H9 (cell line): ENCODE measurements at regions not wholly inside any gene's neighbourhood (a gene's known extent, or its start where the extent isn't known, plus 50 kb on each side); places are given as distances from the start of the nearest gene placed in this dataset.

Experiments
- DNase-seq: peaks from one replicate; pipeline ENCODE4 v3.0.0-alpha.2; 2017
- H2AFZ ChIP-seq: one replicate; pipeline ENCODE4 v1.6.1; 2013; ENCODE audit warnings: mild to moderate bottlenecking, low read length, control low read depth, moderate library complexity
- H2AK5ac ChIP-seq: 2 replicates; pipeline ENCODE4 v1.6.1; 2013; ENCODE audit warnings: low read length, control low read depth, mixed read lengths; ENCODE audit not compliant: insufficient read length
- H2BK120ac ChIP-seq: one replicate; pipeline ENCODE4 v1.6.1; 2013; ENCODE audit warnings: low read depth, mild to moderate bottlenecking, low read length, control low read depth, inconsistent platforms; ENCODE audit not compliant: poor library complexity, severe bottlenecking
- H2BK12ac ChIP-seq: 2 replicates; pipeline ENCODE4 v1.6.1; 2013; ENCODE audit warnings: low read length, control low read depth, mixed read lengths, low read depth; ENCODE audit not compliant: insufficient read length
- H2BK15ac ChIP-seq: 2 replicates; pipeline ENCODE4 v1.6.1; 2013; ENCODE audit warnings: low read depth, low read length, control low read depth
- H2BK20ac ChIP-seq: one replicate; pipeline ENCODE4 v1.6.1; 2013; ENCODE audit warnings: low read depth, mild to moderate bottlenecking, low read length, control low read depth, inconsistent platforms; ENCODE audit not compliant: poor library complexity, severe bottlenecking
- H2BK5ac ChIP-seq: 2 replicates; pipeline ENCODE4 v1.6.1; 2013; ENCODE audit warnings: low read length, control low read depth, mixed read lengths; ENCODE audit not compliant: insufficient read length
- H3K14ac ChIP-seq: 2 replicates; pipeline ENCODE4 v1.6.1; 2013; ENCODE audit warnings: low read length, control low read depth; ENCODE audit not compliant: insufficient read depth
- H3K18ac ChIP-seq: 2 replicates; pipeline ENCODE4 v1.6.1; 2013; ENCODE audit warnings: low read depth, mild to moderate bottlenecking, mixed read lengths, low read length, control low read depth; ENCODE audit not compliant: insufficient read length
- H3K23ac ChIP-seq: 2 replicates; pipeline ENCODE4 v1.6.1; 2013; ENCODE audit warnings: low read length, control low read depth, mixed read lengths, low read depth; ENCODE audit not compliant: insufficient read length
- H3K23me2 ChIP-seq: 2 replicates; pipeline ENCODE4 v1.6.1; 2013; ENCODE audit warnings: low read depth, mild to moderate bottlenecking, mixed read lengths, low read length, control low read depth; ENCODE audit not compliant: insufficient read length, poor library complexity, severe bottlenecking
- H3K27ac ChIP-seq: 2 replicates; pipeline ENCODE4 v1.5.1; 2013; ENCODE audit warnings: low read length, control low read depth, mixed read lengths, low read depth; ENCODE audit not compliant: insufficient read length
- H3K27me3 ChIP-seq: 2 replicates; pipeline ENCODE4 v1.6.1; 2013; ENCODE audit warnings: low read length, control low read depth, inconsistent platforms; ENCODE audit not compliant: insufficient read depth
- H3K4ac ChIP-seq: 2 replicates; pipeline ENCODE4 v1.6.1; 2013; ENCODE audit warnings: low read depth, mild to moderate bottlenecking, control low read depth, inconsistent platforms, low read length, moderate library complexity
- H3K4me1 ChIP-seq: 2 replicates; pipeline ENCODE4 v1.6.1; 2013; ENCODE audit warnings: low read length, control low read depth, inconsistent platforms; ENCODE audit not compliant: insufficient read depth
- H3K4me2 ChIP-seq: 2 replicates; pipeline ENCODE4 v1.6.1; 2013; ENCODE audit warnings: low read length, control low read depth, mixed read lengths; ENCODE audit not compliant: insufficient read length, insufficient read depth
- H3K56ac ChIP-seq: 2 replicates; pipeline ENCODE4 v1.6.1; 2013; ENCODE audit warnings: low read depth, mild to moderate bottlenecking, mixed read lengths, low read length, control low read depth; ENCODE audit not compliant: insufficient read length
- H3K79me1 ChIP-seq: 2 replicates; pipeline ENCODE4 v1.6.1; 2013; ENCODE audit warnings: low read depth, mild to moderate bottlenecking, moderate library complexity, low read length, control low read depth, inconsistent platforms; ENCODE audit not compliant: insufficient read depth, poor library complexity, severe bottlenecking
- H3K79me2 ChIP-seq: 2 replicates; pipeline ENCODE4 v1.6.1; 2013; ENCODE audit warnings: low read length, control low read depth, inconsistent platforms; ENCODE audit not compliant: insufficient read depth
- H3K9ac ChIP-seq: 2 replicates; pipeline ENCODE4 v1.6.1; 2013; ENCODE audit warnings: low read length, control low read depth, mixed read lengths; ENCODE audit not compliant: insufficient read length; ENCODE audit errors: extremely low read depth
- H3K9me3 ChIP-seq: one replicate; pipeline ENCODE4 v1.6.1; 2013; ENCODE audit warnings: low read depth, low read length, inconsistent platforms; ENCODE audit not compliant: control insufficient read depth
- H3T11ph ChIP-seq: one replicate; pipeline ENCODE4 v1.6.1; 2013; ENCODE audit warnings: mild to moderate bottlenecking, low read length, control low read depth, inconsistent platforms
- H4K20me1 ChIP-seq: one replicate; pipeline ENCODE4 v1.6.1; 2013; ENCODE audit not compliant: control insufficient read depth, insufficient read length, insufficient read depth
- H4K5ac ChIP-seq: 2 replicates; pipeline ENCODE4 v1.6.1; 2013; ENCODE audit warnings: low read depth, mild to moderate bottlenecking, mixed read lengths, low read length, control low read depth; ENCODE audit not compliant: insufficient read length
- H4K8ac ChIP-seq: replicated peaks from 2 replicates; pipeline ENCODE4 v1.6.1; 2013; ENCODE audit warnings: low read length, control low read depth, mixed read lengths, low read depth; ENCODE audit not compliant: insufficient read length
- H4K91ac ChIP-seq: 2 replicates; pipeline ENCODE4 v1.6.1; 2013; ENCODE audit warnings: low read depth, mild to moderate bottlenecking, moderate library complexity, mixed read lengths, low read length, control low read depth; ENCODE audit not compliant: insufficient read length
- H3K27ac Mint-ChIP-seq, 3 experiments: 2 replicates in 2 of 3; 3 replicates in 1 of 3; pipeline ENCODE4 v1.8.0; 2020 to 2021; ENCODE audit warnings: mixed read lengths in 3 of 3, mild to moderate bottlenecking in 1 of 3, moderate library complexity in 1 of 3
- H3K27me3 Mint-ChIP-seq: 2 replicates; pipeline ENCODE4 v1.8.0; 2021; ENCODE audit warnings: low read depth, mild to moderate bottlenecking, moderate library complexity, mixed read lengths
- H3K36me3 Mint-ChIP-seq, 3 experiments: 2 replicates in 2 of 3; 3 replicates in 1 of 3; pipeline ENCODE4 v1.8.0; 2020 to 2021; ENCODE audit warnings: low read depth in 3 of 3, mixed read lengths in 3 of 3; ENCODE audit not compliant: insufficient read depth in 1 of 3
- H3K4me1 Mint-ChIP-seq, 2 experiments: 2 replicates each; pipeline ENCODE4 v1.8.0; 2020; ENCODE audit warnings: mixed read lengths in 2 of 2
- H3K4me3 Mint-ChIP-seq, 2 experiments: 2 replicates in 1 of 2; 3 replicates in 1 of 2; pipeline ENCODE4 v1.8.0; 2020 to 2021; ENCODE audit warnings: mild to moderate bottlenecking in 2 of 2, mixed read lengths in 2 of 2, moderate library complexity in 1 of 2
- H3K9me3 Mint-ChIP-seq, 2 experiments: 2 replicates in 1 of 2; 3 replicates in 1 of 2; pipeline ENCODE4 v1.8.0; 2020; ENCODE audit warnings: mild to moderate bottlenecking in 2 of 2, mixed read lengths in 2 of 2, moderate library complexity in 1 of 2
- CTCF ChIP-seq: fragments of 200-600 bp; sonication (generic); conservative IDR thresholded peaks from 3 replicates; pipeline ENCODE4 v1.8.0; 2021; ENCODE audit warnings: antibody characterized with exemption, mild to moderate bottlenecking
- WGBS: extraction: QIAGEN DNeasy Blood & Tissue Kit; methylation state at CpG from one replicate; pipeline ENCODE4 v1.1.7; 2013; ENCODE audit warnings: missing lambda C conversion rate, low lambda C conversion rate, mixed read lengths; ENCODE audit not compliant: insufficient read length; ENCODE audit errors: extremely low coverage; 5-methylcytosine and 5-hydroxymethylcytosine counted together

GRCh38 chr4:10741961-10742699 lies 57.6 kb upstream of the CLNK start:
- no peaks in the 10 kb centered on the region for H3K9me3 Mint-ChIP-seq
- no peak for DNase-seq
- Histone ChIP-seq H3K18ac (no peak overlapping the region), H3K79me1 (no peaks in the 10 kb centered on the region), H3K23me2 (no peaks in the 10 kb centered on the region), H4K8ac (no peak overlapping the region), H3K4me1 (no peaks in the 10 kb centered on the region), H2AFZ (no peak overlapping the region), H3K4me2 (no peak overlapping the region), H4K5ac (no peak overlapping the region), H3K9me3 (no peaks in the 10 kb centered on the region), H3K14ac (no peak overlapping the region), H3K27ac (no peak overlapping the region), H2BK120ac (no peak overlapping the region), H2AK5ac (no peak overlapping the region), H2BK5ac (no peak overlapping the region), H4K91ac (no peak overlapping the region), H4K20me1 (no peaks in the 10 kb centered on the region), H3K27me3 (no peaks in the 10 kb centered on the region), H3K56ac (no peak overlapping the region), H3T11ph (no peak overlapping the region), H2BK12ac (no peak overlapping the region), H2BK15ac (no peak overlapping the region), H3K79me2 (no peaks in the 10 kb centered on the region), H3K4ac (no peak overlapping the region), H3K9ac (no peak overlapping the region), H3K23ac (no peak overlapping the region), H2BK20ac (no peak overlapping the region)
- TF ChIP-seq CTCF: no peak
- H3K4me1 Mint-ChIP-seq: peaks cover 8 to 12% of the 10 kb centered on the region in 2 experiments
- no CpG with 5 or more reads among the region's 1 CpG for WGBS
- no peaks in the 10 kb centered on the region for H3K36me3 Mint-ChIP-seq
- H3K4me3 Mint-ChIP-seq: no peak overlapping the region
- H3K27me3 Mint-ChIP-seq: no peaks in the 10 kb centered on the region
- no peak overlapping the region for H3K27ac Mint-ChIP-seq
